Pons (tissue), 1 donor: ENCODE measurements at regions not wholly inside any gene's neighbourhood (a gene's known extent, or its start where the extent isn't known, plus 50 kb on each side); places are given as distances from the start of the nearest gene placed in this dataset.

Source experiments
- DNase-seq: peaks from one replicate; pipeline ENCODE4 v3.0.0-alpha.2; 2016; ENCODE audit warnings: low spot score

DNA sequence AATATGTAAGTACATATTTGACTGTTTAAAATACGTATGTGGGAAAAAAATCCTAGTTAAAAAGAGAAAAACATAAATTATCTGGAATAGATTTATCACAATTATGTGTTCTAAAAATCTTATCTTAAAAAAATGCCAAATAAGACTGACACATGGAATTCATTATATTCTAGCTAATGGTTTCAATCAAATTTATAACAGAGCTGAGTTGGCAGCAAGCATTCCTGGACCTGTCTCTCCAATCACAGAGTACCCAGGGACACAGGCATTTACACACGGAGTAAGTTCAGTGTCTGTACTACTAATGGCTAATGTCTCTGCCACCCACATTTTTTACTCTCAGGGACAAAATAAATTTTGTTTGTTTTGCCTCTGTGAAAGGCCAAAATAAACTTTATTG lies 122.3 kb downstream of the RPS12 start:
- DNase-seq, result no peak

DNA sequence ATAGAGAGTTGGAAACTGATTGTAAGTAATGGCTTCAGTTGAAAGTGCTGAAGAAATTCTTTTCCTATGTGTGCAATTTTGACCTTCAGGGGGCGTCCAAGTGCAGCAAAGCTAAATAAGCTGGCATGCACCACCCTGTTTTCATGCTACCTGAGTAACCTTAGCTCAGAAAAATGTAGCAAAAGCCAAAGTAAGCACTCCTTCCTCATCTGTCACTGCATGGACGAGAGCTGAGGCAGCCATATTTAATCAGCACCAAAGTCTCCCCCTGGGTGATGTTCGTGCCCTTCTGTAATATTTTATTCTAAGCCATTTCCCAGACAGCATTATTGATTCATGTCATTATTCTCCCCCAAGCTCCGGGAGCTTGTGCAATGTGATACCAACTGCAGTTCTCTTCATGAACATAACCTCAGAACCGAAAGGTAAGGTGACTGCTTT lies 123.1 kb downstream of the RPS12 start:
- peak; percentile 55 for DNase-seq

DNA sequence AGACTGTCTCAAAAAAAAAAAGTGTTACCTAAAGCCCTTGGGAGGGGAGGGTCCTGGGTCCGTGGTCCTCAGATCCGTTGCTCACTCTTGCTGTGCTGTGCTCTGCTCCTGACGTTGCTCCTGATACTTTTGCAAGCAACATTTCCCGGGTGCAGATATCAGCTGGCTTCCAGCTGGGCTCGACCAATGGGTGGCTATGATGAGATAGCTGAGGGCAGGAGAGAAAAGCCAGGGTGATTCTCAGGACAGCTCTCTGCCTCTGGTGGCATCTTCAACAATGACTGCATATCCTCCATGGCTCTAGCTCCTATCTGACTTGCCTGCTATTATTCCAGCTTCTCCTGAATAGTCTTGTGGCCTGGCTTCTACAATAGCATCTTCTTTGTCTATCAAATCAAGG lies 134.5 kb downstream of the RPS12 start:
- no peak for DNase-seq

DNA sequence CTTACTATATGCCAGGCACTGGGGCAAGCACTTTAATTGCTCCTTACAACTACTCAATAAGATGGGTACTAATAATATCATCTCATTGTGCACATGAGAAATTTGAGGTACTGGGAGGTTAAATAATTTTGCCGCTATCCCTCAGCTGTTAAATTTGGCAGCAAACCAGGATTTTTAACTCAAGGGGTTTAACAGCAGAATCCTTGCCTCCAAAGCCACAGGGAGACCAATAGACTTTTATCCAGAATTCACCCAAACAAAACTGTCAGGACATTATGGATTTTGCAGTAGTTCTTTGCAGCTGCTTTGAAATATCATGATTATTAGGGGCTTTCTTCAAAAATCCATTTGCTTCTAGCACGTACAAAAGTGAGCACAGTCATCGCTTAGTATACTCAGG lies 136.2 kb downstream of the RPS12 start:
- no peak for DNase-seq

DNA sequence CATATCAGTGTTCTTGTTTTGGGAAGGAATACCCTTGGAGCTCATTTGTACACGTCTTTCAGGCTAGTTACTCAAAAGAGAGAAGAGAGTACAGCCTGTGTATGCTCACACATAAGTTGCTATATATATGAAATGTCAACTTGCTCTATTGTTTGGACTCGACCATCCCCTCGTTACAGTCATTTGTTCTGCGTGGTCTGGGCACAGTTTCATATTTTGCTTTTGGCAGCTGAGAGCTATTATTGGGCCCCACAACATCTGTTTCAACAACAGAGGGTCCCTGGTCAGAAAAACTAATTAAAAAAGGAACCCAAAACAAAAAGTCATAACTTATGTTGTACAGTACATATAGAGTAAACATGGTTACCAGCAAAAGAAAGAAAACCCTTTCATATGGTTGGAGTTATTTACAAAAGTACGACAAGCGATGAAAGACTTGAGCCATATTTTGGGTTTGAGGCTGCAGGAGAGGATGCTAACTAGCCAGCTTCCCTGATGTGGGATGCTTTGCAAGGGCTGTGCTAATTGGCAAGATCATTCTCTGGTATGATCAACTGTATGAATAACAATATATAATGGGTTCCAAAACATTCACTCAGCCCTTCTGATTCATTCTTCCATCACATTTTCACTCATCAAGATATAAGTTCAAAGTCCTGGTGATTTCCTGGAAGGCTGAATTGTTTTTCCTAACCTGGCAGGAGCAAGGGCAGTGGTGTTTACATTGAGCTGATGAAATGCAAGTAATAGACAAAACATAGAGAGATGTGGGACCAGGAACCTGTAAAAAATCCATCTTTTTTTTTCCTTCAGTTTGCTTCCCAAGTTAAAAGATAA lies 137.9 kb downstream of the RPS12 start:
- DNase-seq, result no peak

DNA sequence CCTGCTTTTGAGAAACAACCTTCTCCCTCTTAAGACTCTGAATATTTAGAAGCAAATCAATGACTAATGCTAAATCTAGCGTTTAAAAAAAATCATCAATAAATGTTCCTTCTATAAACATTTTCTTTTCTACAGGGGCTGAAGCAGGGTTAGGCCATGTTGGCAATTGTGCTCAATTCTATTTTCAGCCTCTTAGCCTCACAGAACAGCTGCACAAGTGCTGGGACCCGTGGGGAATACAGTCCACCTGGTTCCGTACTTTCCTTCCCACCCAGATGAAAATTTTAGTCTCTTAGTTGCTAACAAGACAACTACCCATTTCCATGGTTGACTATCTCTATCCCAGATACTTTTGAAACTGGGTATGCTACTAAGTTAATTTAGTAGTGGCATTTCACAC lies 138.6 kb downstream of the RPS12 start:
- DNase-seq, result no peak

DNA sequence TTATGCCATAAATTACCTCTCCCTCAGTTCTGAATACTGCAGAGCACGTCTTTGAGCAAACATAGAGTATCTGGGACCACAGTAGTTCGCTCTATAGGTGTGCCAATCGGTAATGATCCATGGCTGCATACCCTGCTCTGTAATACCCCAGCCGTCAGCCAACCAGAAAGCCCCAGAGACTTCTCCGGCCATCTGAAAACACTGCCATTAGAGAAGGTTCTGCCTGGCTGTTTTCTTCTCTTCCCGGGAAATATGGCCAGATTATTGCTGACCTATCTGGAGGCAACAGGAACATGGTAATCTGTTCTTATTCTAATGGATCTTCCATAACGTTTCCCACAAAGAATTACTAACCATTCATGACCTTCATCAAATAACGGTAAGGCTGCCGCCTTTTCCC lies 139.9 kb downstream of the RPS12 start:
- no peak for DNase-seq

DNA sequence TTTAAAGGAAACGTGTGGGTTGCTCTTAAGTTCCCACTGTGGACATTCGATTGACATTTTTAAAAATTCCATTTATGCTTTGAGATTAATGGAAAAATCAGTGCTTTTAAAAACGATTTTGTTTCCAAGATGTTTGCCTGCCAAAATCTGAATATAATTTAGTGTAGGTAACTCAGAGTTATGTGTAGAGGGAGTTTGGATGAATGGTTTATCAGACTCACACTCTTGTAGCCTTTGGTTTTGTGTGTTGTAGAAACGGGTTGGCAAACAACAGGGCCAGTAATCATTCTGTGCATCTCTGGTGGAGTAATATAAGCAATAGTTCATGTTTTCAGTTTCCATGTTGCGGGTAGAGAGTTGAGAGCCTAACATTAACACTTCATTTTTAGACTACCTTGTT lies 140.6 kb downstream of the RPS12 start:
- DNase-seq, result no peak

DNA sequence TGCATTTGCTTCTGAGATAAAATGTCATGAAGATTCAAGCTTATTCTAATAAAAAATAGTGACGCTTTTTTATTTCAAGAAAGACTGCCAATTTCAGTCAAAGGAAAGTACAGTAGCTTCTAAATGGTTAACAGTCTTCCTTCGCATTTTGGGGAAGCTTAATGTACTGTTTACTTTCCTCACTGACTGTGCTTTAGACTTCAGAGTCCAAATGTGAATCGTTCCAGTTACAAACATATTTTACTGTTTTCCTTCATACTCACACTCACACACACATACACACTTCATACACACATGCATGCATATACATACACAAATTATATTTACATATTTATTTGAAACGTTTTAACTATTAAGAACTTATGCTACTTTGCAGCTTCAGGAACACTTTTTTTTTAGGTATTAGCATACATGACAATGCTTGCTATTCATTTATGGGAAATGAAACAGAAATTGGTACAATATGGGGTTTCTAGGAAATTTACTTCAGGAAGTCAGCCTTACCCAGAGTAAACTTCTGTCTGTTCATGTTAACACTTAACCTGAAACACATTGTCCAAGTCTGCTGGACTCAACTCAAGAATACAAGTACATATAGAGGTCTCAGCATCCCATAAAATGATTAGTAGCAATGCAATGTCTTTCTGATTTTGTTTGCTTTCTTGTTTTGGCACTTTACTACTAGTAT lies 145.4 kb downstream of the RPS12 start:
- DNase-seq, result no peak

DNA sequence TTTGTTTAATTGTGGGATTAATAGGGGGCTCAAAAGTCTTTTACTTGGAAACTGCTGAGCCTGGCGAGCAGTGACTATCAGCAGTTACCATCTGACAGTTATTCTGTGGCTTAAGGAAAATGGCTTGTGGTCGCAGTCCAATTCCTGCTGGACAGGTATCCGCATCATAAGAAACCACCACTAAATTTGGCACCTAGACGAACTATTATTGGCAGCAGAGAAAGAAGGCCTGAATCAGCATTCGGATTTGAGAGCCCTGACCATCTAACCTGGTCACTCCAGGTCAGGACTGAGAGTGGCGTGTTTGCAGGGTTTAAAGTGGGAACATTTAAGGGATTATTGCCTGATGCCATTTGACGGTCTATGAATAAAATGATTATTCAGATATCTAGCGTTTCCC lies 146.4 kb downstream of the RPS12 start:
- no peak for DNase-seq

DNA sequence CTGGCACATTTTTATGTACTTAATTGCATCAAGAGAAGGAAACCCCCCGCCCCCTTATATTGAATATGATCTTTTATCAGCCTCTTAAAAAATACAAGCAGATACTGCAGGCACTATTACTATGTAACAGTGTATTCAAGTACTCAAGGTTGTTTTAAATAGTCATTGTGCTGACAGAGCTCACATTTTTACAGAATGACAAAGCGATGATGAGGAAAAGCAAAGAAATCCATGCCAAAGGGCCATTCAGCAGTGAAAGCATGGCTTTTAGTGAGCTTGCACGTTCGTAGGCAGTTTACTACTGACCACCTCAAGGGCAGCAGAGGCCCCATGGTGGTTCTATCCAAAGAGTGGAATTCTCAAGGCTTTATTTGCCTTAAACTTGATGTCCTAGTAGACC lies 146.8 kb downstream of the RPS12 start:
- no peak for DNase-seq

DNA sequence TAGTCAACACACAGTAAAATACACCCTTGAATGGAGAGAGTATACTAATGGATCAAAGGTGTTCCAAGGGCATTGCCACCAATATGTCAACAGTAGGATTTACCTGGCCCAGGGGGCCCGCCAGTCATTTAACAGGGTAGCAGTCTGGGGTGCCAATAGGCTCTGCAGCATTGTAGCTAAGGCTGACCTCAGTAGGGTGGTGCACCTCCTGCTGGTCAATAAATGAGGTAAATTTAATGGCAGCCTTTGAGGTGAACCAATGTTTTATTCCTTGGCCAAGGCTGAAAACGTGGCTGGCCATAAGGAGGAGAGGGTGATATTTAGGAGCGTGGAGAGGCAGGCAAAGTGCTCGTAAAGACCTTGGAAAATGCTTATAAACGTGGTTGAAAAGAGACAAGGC lies 147.2 kb downstream of the RPS12 start:
- no peak for DNase-seq

DNA sequence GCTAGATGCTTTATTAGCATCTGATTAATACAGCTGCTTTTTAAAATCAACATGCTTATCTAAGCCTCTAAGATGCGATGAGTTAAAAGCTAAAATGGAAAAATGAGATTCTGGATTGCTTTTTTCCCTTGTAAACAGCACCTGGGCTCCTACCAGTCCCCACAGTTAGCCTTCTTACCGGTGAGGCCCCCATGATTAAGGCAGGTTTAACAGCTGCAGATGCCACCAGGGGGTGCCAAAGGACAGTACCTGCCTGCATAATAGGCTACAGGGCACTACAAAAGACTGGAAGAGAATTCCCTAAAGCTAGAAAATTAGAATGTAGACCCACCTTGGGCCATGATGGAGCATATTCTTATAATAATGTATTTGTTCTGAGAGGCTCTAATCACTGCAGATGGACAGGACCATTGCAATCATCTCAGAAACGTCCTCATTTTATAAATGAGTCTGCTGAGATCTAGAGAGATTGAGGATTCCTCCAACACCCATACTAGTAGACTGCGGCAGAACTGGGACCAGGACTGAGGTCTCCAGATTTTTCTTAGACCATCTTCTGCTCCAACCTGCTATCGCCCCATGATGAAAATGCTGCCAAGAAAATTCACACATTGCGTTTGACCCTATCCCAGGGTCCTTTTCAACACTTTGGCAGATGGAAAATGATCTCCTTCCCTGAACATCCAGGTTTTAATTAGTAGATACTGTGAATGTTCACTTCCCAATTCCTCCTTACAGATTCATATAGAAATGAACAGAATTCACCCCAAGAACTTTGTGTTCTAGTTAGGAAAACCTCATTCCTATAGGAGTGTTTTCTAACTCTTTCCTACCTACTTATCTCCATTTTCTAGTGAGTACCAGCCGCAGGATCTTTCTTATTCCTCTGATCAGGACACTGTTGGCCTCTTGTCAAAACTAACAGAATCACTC lies 148.8 kb downstream of the RPS12 start:
- DNase-seq, result peak; percentile 54

DNA sequence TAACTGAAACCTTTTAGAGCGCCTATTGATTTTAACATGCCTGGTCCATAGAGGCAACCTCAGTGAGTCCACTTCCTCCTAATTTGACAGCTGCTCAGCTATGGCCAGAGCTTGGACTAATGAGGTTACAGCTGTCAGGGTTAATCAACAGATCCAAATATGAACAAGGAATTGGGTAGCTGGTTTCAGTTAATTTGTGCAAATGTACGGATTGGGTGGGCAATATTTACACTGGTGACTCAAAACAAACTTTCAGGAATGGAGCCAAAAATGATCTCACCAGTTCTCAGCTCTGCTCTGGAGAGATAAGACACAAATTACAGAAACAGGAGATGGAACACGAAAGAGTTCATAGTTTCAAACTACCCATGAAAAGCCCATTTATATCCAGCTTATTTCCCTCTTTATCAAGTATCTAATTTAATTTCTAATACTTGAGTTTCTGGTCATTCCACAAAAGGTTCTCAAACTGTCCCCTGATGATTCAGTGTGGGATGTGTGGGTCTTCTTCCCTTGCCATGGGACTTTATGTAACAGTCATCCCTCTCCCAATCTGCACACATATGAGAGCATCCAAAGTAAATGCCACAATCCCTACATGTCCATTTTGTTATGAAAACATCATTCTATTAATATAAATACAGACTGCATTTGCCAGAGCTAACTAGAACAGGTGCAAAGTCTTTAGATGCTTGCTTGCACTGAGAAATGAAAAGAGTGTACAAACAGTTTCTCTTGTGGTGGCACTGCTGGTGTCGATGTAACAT lies 149.9 kb downstream of the RPS12 start:
- DNase-seq, result no peak

DNA sequence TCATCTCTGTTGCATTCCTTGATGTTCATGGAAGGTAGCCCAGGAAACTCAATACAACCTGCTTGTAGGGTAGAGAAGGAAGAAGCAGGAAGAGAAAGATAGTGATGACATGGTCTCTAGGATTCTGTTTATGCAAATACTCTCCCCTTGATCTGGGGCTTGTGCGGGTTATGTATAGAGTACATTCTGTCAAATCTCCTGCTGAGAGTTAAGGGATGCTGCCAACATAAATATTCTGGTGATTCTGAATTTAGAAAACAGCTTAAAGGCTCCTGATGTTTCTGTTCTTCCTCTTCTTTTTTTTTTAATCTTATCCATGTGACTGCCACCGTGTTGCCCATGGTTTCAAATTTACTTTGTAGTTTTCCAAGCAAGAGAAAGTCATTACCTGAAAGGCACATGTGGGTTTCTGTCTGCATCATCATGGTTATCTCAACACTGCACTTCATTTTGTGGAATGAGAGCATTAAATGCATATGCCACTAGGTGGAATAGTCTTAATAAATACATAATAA lies 150.6 kb downstream of the RPS12 start:
- DNase-seq, result peak; percentile 24

DNA sequence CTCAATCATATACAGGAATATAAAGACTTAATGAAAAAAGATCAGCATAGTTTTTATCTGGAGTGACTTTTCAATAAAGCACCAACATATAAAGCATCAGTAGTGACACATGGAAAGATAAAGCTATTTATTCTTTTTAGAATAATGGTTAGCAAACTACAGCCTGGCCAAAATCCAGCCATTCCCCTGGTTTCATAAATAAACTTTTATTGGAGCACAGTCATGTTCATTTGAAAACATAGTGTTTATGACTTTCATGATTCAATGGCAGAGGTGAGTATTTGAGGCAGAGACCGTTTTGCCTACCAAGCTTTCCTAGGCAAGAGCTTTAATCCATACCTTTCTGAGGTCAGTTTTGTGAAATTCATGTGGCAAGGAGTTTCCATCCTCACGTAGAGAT lies 153.5 kb downstream of the RPS12 start:
- no peak for DNase-seq

DNA sequence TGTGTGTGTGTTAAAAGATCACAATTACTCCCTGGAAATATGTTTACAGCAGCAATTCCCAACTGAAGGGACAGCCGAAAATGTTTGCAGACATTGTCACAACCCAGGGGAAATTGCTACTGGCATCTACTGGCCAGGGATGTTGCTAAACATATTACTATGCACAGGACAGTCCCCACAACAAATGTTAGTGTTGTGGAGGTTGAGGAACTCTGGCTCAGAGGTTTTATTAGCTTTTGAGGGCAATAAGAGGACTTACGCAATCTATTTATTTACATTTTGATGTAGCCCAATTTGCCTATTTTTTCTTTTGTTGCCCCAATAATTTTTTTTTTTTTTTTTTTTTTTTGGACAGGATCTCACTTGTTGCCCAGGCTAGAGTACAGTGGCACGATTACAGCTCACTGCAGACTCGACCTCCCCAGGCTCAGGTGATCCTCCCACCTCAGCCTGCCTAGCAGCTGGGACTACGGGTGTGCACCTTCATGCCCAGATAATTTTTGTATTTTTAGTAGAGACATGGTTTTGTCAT lies 154.1 kb downstream of the RPS12 start:
- no peak for DNase-seq

DNA sequence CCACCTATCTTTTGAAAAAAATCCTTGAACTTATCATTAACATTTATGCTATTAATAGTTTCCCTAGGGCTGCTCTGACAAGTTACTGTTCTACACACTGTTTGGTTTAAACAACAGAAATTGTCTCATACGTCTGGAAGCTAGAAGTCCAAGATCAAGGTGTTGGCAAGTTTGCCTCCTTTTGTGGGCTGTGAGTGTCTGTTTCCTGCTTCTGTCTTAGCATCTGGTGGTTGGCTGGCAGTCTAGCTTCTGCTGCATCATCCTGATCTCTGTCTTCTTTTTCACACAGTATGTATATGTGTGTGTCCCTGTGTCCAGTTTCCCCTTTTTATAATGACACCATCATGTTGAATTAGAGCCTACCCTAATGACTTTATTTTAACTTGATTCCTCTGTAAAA lies 154.8 kb downstream of the RPS12 start:
- DNase-seq, result no peak

DNA sequence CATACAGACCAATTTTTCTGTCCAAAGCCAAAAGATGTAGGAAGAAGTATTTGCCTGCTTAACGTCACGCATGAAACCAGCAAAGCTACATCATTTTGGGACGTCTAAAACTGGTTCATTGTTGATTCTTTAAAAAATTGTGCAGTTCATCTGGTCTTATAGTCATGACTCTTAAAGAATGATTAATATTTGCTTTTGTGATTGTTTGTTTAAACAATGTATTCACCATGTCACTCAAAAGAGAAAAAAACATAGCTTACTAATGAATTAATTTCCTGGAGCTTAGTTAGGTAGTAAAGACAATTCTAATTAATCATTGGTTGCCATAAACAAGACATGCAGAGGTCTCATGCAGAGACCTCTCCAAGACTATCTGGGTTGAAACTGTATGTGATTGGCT lies 157.3 kb downstream of the RPS12 start:
- no peak for DNase-seq

DNA sequence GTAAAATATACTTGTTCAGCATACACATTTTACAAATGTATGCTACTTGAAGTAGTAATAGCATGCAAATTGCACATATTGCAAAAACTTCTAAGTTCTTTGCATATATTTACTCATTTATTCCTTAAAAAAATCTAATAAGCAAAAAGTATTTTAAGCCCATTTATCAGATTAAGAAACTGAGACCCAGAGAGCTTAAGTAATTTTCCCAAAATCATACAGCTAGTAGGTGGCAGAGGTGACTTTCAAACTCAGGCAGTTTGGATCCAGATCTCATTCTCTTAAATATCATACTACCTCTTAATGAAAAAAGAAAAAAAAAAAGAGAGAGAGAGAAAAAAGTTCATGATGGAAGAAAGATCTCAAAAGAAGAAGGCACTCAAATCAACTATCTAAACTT lies 157.9 kb downstream of the RPS12 start:
- no peak for DNase-seq

DNA sequence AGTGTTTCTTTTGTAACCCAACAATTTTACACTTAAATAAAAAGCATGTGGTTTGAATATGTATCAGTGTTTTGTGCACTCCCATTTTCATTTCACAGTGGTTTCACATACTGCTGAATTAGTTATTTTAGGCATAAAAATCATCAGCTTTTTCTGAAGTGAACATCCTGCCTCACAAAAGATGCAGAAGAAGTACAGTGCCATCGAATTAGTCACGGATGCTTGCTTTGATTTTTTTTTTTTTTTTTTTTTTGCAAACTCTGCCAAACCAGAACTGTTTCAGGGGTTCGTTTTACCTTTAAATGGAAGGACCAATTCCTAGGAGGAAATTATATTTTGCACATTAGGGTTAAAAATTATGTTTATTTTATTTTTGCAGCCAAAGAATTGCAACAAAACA lies 158.6 kb downstream of the RPS12 start:
- no peak for DNase-seq
